OCI-LY1 (cell line): ENCODE measurements at regions not wholly inside any gene's neighbourhood (a gene's known extent, or its start where the extent isn't known, plus 50 kb on each side); places are given as distances from the start of the nearest gene placed in this dataset.

Experiments used
- H2AFZ ChIP-seq: fragments of 200-600 bp; sonication (generic), shearing (Covaris generic); 2 replicates; pipeline ENCODE4 v1.6.0; 2014; ENCODE audit warnings: antibody characterized with exemption, mild to moderate bottlenecking, low read length
- H3F3A ChIP-seq: fragments of 200-600 bp; sonication (generic), shearing (Covaris generic); 2 replicates; pipeline ENCODE4 v1.6.0; 2014; ENCODE audit warnings: mild to moderate bottlenecking, antibody characterized with exemption, low read length, moderate library complexity; ENCODE audit not compliant: insufficient read depth
- H3K27ac ChIP-seq: fragments of 200-600 bp; sonication (generic); 2 replicates; pipeline ENCODE4 v1.5.1; 2014; ENCODE audit warnings: low read length, mixed run types, mild to moderate bottlenecking, low read depth; ENCODE audit not compliant: poor library complexity, severe bottlenecking
- H3K27me3 ChIP-seq: fragments of 200-600 bp; sonication (generic); 2 replicates; pipeline ENCODE4 v1.6.0; 2014; ENCODE audit warnings: antibody characterized with exemption, mild to moderate bottlenecking, low read length, moderate library complexity; ENCODE audit not compliant: insufficient read depth
- H3K36me3 ChIP-seq: fragments of 200-600 bp; sonication (generic); 2 replicates; pipeline ENCODE4 v1.6.1; 2014; ENCODE audit warnings: mild to moderate bottlenecking, antibody characterized with exemption, low read length, moderate library complexity, mixed read lengths; ENCODE audit not compliant: insufficient read depth
- H3K4me1 ChIP-seq: fragments of 200-600 bp; sonication (generic); 2 replicates; pipeline ENCODE4 v1.5.1; 2014; ENCODE audit warnings: mild to moderate bottlenecking, low read length, moderate library complexity; ENCODE audit not compliant: insufficient read depth, severe bottlenecking
- H3K4me2 ChIP-seq: fragments of 200-600 bp; sonication (generic), shearing (Covaris generic); 2 replicates; pipeline ENCODE4 v1.6.1; 2014; ENCODE audit warnings: low read length
- H3K4me3 ChIP-seq: fragments of 200-600 bp; sonication (generic); 2 replicates; pipeline ENCODE4 v1.5.1; 2014; ENCODE audit warnings: low read length, low read depth, mild to moderate bottlenecking, mixed read lengths; ENCODE audit not compliant: poor library complexity, severe bottlenecking
- H3K79me2 ChIP-seq: fragments of 200-600 bp; shearing (Covaris generic); 2 replicates; pipeline ENCODE4 v1.6.1; 2016; ENCODE audit warnings: mixed run types, low read length, mixed read lengths; ENCODE audit not compliant: insufficient read depth
- H3K9ac ChIP-seq: fragments of 200-600 bp; sonication (generic), shearing (Covaris generic); 2 replicates; pipeline ENCODE4 v1.6.1; 2014; ENCODE audit warnings: mild to moderate bottlenecking, low read length, mixed read lengths
- H3K9me2 ChIP-seq: fragments of 200-600 bp; sonication (generic), shearing (Covaris generic); 2 replicates; pipeline ENCODE4 v1.6.1; 2014; ENCODE audit warnings: low read depth, mild to moderate bottlenecking, low read length, mixed read lengths
- H3K9me3 ChIP-seq: fragments of 200-600 bp; shearing (Covaris generic); 2 replicates; pipeline ENCODE4 v1.6.1; 2014; ENCODE audit warnings: low read length, mixed read lengths
- H4K20me1 ChIP-seq: fragments of 200-600 bp; sonication (generic), shearing (Covaris generic); 2 replicates; pipeline ENCODE4 v1.6.0; 2016; ENCODE audit warnings: mild to moderate bottlenecking, low read length; ENCODE audit not compliant: insufficient read depth
- EZH2 ChIP-seq: fragments of 200-600 bp; sonication (generic), shearing (Covaris generic); IDR thresholded peaks from 2 replicates; pipeline ENCODE4 v1.8.0; 2017; ENCODE audit warnings: borderline replicate concordance, mixed run types, mild to moderate bottlenecking, antibody characterized with exemption, low read length, moderate library complexity, mixed read lengths
- TF ChIP-seq, protein P1 (sequence below): fragments of 200-600 bp; sonication (generic), shearing (Covaris generic); IDR thresholded peaks from 2 replicates; pipeline ENCODE4 v1.5.1; 2017; ENCODE audit warnings: mild to moderate bottlenecking, antibody characterized with exemption, low read length, moderate library complexity, mixed read lengths

DNA sequence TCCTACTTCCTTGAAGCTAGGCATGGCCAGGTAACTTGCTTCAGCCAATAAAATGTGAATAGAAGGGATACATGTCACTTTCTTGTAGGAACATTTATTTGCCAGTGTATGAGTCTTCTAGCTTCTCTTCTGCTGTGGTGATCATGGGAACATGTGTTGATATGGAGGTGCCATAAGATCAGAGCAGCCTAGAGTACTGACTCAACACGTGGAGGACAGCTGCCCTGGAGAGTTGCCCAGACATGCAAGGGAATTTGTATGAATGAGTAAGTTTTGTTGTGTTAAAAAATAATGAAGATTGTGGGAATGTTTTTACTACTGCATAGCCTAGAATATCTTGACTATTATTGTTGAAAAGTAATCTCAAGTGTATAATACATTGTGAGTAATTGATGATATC lies 502.3 kb downstream of the NUF2 start:
- H3K9me2 ChIP-seq = no peaks in the 10 kb centered on the region
- H3K4me3 ChIP-seq = no peak overlapping the region
- no peak overlapping the region for H3K27ac ChIP-seq
- H3K4me2 ChIP-seq = no peak overlapping the region
- H3K9ac ChIP-seq = no peak overlapping the region
- H4K20me1 ChIP-seq = no peaks in the 10 kb centered on the region
- TF ChIP-seq EZH2 = no peak
- TF ChIP-seq, protein P1, sequence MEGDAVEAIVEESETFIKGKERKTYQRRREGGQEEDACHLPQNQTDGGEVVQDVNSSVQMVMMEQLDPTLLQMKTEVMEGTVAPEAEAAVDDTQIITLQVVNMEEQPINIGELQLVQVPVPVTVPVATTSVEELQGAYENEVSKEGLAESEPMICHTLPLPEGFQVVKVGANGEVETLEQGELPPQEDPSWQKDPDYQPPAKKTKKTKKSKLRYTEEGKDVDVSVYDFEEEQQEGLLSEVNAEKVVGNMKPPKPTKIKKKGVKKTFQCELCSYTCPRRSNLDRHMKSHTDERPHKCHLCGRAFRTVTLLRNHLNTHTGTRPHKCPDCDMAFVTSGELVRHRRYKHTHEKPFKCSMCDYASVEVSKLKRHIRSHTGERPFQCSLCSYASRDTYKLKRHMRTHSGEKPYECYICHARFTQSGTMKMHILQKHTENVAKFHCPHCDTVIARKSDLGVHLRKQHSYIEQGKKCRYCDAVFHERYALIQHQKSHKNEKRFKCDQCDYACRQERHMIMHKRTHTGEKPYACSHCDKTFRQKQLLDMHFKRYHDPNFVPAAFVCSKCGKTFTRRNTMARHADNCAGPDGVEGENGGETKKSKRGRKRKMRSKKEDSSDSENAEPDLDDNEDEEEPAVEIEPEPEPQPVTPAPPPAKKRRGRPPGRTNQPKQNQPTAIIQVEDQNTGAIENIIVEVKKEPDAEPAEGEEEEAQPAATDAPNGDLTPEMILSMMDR = no peak
- no peaks in the 10 kb centered on the region for H3K9me3 ChIP-seq
- H2AFZ ChIP-seq = no peak overlapping the region
- H3K27me3 ChIP-seq = no peaks in the 10 kb centered on the region
- no peaks in the 10 kb centered on the region for H3K36me3 ChIP-seq
- H3K4me1 ChIP-seq = no peaks in the 10 kb centered on the region
- no peaks in the 10 kb centered on the region for H3K79me2 ChIP-seq
- H3F3A ChIP-seq = no peaks in the 10 kb centered on the region

DNA sequence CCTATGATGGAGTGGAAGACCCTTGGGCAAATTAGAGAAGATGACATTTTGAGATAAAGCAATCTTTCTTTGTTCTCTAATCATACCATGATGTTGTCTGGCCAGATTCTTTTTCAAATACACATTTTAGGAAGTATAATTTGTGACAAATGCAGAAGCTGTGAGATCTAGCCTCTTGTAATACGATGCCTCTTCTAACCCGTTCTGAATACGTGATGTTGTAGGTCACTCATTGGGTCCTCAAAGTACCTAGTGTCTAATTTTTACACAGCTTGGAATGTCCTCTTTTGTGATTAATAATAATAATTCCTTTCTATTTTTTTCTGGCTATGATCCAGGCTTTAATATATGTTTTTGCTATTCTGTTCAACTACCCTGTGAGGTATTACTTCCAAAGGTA lies 502.7 kb downstream of the NUF2 start:
- Histone ChIP-seq H4K20me1 (no peaks in the 10 kb centered on the region), H3K4me2 (no peak overlapping the region), H3F3A (no peaks in the 10 kb centered on the region), H3K27me3 (no peaks in the 10 kb centered on the region), H3K9ac (no peak overlapping the region), H3K79me2 (no peaks in the 10 kb centered on the region), H3K4me1 (no peaks in the 10 kb centered on the region), H2AFZ (no peak overlapping the region), H3K27ac (no peak overlapping the region), H3K4me3 (no peak overlapping the region), H3K36me3 (no peaks in the 10 kb centered on the region), H3K9me2 (no peaks in the 10 kb centered on the region), H3K9me3 (no peaks in the 10 kb centered on the region)
- TF ChIP-seq EZH2 = no peak
- TF ChIP-seq, protein P1 = no peak

DNA sequence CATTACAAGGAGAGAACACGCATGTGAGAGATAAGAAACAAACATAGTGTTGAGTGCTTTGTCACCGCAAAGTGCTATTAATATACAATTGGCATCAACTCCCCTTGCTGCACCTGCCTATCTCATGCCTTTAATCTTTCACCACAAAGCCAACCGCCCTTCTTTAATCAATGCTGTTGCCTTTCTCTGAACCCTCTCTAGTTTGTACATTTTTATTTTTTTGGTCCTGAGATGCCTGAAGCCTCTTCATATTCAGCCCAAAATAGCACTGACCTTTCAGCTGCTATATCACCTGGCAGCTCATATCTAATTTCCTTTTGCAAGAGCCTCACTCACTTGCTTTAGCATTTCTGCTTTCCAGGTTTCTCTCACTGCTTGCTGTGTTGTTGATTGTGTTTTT lies 504.7 kb downstream of the NUF2 start:
- TF ChIP-seq EZH2 = no peak
- TF ChIP-seq, protein P1 = no peak
- Histone ChIP-seq H3K9me3 (no peaks in the 10 kb centered on the region), H3F3A (no peaks in the 10 kb centered on the region), H3K79me2 (no peaks in the 10 kb centered on the region), H3K9ac (no peak overlapping the region), H3K4me1 (no peaks in the 10 kb centered on the region), H3K27ac (no peak overlapping the region), H4K20me1 (no peaks in the 10 kb centered on the region), H3K9me2 (no peaks in the 10 kb centered on the region), H3K36me3 (no peaks in the 10 kb centered on the region), H3K4me2 (no peak overlapping the region), H3K4me3 (no peak overlapping the region), H3K27me3 (no peaks in the 10 kb centered on the region), H2AFZ (no peak overlapping the region)
